ENCODE measurements at regions not wholly inside any gene's neighbourhood (a gene's known extent, or its start where the extent isn't known, plus 50 kb on each side); places are given as distances from the start of the nearest gene placed in this dataset.
"Not testable (repeated sequence)": the region's sequence is repeated elsewhere in the genome, so short reads cannot be mapped to it uniquely, and the experiment has no call there.

DNA sequence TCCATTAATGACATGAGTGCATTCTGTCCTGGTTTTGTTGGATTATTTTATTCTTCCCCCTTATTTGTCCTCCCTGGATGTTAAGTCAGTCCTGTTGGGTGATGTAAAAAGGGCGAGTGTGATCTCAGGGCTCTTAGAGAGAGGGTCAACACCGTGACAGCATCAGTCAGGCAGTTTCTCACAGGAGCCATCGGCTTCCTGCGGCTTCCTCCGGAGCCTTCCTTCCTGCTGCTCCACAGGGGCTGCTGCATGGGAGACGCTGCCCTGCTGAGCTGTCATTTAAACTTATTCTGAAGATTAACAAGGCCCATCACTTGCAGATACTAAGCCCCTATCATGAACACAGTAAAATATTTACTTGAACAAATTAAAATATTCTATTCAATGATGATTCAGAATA, 211.3 kb downstream of the SPATA31A1 start:
- DNase-seq (ENCODE audit: low read depth) = not testable (repeated sequence)

GRCh38 chr9:39567396-39567795, 211.9 kb downstream of the SPATA31A1 start:
- DNase-seq (ENCODE audit: low read depth) = not testable (repeated sequence)

DNA sequence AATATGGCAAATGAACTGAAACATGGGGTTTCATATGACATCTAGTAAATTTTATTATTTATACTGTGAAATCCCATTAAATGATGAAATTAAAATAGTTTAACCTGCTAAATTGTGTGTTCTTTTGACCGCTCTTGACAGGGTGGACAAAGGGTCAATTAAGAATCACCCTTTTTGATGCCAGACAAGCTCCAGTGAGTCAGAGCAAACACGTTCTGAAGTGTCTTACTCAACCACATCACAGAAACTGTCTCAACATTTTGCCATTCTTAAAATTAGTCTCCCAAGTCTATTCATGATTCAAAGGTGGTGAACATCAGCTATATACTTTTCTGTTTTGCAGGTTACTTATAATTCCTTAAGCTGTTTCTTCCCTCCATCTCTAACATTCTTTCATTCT, 213.4 kb downstream of the SPATA31A1 start:
- DNase-seq (ENCODE audit: low read depth) = not testable (repeated sequence)

GRCh38 chr9:39573024-39574022, 217.9 kb downstream of the SPATA31A1 start:
- DNase-seq (ENCODE audit: low read depth) = not testable (repeated sequence)

DNA sequence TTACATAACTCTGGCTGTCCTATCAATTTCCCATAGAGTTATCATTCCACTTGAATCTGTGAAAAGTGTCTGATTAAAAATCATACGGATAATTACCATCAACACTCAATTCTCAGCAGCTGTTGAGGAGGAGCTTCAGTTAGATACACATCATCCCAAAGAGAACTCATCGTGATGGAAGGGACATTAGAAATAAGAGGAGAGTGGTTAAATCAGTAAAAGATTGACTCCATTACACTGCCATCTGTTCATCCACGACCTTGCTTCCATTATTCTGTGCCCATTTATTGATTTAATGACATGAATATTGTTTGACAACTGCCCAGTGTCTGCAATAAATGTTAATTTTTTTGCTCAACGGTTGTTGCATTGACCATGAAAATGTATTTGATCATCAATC, 223.5 kb downstream of the SPATA31A1 start:
- DNase-seq (ENCODE audit: low read depth) = not testable (repeated sequence)

DNA sequence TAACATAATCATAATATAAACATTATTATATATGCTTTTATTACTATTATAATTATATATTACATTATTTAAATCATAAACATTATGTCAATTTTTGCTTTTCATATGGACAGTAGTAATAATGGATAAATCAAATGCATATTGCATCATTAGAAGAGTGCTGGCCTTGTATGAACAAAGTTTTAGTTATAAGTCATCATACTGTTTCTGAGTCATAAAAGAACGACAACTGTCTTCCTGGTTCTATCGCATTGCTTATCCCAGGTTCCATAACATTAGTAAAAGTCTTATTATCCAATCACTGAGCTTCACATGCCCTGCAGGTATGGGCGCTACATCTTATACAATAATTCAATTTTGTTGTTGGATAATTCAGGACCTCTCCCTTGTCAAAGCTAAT, 225.8 kb downstream of the SPATA31A1 start:
- not testable (repeated sequence) for DNase-seq (ENCODE audit: low read depth)

- not testable (repeated sequence) for DNase-seq (ENCODE audit: low read depth)
Measured at GRCh38 chr9:39582677-39583412, 227.4 kb downstream of the SPATA31A1 start.

GRCh38 chr9:39583413-39583747, 227.9 kb downstream of the SPATA31A1 start:
- DNase-seq (ENCODE audit: low read depth) = not testable (repeated sequence)

DNA sequence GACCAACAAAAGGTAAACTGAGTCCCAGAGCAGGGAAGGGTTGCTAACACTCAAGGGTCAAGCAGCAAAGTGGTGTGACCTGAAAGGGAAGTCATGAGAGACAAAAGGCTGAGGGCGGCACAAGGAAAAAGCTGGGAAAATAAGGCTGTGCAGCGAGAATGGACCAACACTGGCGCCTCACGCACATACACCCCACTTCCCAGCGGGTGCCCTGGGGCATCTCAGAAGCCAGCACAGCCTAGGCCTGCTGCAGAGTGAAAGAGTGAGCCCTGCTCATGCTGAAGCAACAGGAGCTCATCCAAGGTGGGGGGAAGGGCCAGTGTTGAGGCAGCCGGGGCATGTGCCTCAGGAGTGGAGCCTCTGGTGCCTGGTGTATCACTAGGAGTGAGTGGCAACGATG, 229.8 kb downstream of the SPATA31A1 start:
- not testable (repeated sequence) for DNase-seq (ENCODE audit: low read depth)

DNA sequence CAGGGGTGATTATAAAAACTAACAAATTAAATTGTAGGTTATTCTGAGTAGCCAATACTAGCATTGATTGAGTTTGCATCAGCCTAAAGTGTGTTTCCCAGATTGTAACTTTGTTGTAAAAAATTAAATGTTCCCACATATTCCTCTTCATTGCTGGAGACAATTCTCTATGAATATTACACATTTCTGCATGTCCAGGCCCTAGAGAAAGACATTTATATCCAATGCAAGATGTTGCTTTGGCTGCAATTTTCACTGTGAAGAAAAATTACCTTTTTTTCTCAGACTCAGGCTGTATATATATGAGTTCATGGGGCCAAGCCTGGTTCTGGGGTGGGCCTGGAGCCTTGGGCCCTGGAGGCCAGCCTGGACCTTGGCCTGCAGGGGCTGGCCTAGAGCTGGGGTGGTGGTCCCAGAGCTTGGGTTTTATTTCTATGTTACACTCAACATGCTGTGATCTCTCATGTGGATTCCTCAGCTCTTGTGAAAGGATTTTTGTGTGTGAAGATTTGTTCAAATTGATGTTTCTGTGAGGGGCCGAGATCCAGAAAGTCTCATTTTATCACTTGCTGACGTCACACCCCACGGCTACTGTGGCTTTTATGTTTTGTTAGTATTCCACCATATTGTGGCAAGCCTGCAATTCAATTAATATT, 232.5 kb downstream of the SPATA31A1 start:
- DNase-seq (ENCODE audit: low read depth) = no peak

- DNase-seq (ENCODE audit: low read depth) = no peak
Measured at GRCh38 chr9:39588500-39589137, 233.2 kb downstream of the SPATA31A1 start.

GRCh38 chr9:39604089-39604488, 248.6 kb downstream of the SPATA31A1 start:
- DNase-seq (ENCODE audit: low read depth) = not testable (repeated sequence)

DNA sequence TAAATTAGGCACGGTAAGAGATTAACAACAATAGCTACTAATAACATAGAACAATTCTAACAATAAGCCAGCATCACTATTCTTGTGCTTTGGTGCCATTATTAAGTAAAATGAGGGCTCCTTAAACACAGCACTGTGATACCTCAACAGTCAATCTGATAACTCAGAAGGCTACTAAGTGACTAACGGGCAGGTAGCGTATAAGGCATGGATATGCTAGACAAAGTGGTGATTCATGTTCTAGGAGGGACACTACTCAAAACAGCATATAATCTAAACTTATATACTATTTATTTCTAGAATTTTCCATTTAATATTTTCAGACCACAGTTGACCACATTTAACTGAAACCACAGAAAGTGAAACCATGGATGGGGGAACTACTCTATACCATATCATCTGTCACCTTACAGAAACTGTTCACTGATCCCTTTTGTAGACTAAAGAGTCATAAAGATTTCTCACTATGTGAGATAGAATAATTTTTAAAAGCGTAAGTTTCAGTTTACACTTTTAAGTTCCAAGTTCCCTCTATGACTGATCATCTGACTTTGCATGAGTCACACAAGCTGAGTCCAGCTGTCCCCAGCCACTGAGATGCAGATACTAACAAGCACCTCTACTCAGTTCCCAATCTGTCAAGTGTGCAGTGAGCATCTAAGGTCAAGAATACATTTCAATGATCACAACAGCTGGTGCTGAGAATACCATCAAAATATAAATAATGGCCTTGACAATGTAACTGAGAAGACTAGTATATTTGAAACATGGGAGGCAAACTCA, 256.2 kb downstream of the SPATA31A1 start:
- not testable (repeated sequence) for DNase-seq (ENCODE audit: low read depth)

DNA sequence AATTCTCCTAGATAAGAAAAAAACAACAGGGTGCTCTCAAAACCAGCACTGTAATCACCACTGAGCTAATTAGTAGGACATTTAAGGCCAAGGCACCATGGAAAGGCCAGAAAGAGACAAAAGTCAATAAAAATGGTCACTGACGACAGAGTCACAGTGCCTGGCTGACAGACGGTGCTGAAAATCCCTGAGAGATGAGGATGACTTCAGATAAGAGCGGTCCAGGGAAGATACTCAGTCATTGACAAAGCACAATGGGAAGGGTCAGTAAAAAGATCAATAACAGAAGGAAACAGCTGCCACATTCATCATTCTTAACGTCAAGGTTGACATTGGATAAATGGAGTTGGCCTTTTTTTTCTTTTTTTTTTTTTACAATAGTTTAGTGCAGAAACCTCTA, 261.0 kb downstream of the SPATA31A1 start:
- DNase-seq (ENCODE audit: low read depth) = not testable (repeated sequence)

DNA sequence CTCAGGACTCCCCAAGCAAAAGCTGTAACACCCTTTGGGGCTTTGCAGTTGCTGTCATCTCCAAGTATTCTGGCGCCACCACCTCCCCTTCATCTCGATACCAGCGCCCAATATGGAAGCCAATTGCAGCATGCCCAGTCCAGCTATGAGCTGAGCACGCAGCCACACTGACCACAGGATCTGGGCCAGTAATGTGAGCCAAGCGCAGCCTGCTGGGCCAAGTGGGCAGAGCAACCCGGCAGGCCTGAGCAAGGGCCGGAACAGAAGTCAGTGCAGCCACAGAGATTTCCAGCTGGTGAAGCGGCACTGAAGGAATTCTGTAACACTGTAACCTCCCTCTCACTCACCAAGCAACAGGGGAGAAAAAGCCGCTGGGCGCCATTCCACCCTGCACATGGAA, 268.6 kb downstream of the SPATA31A1 start:
- DNase-seq (ENCODE audit: low read depth) = not testable (repeated sequence)

DNA sequence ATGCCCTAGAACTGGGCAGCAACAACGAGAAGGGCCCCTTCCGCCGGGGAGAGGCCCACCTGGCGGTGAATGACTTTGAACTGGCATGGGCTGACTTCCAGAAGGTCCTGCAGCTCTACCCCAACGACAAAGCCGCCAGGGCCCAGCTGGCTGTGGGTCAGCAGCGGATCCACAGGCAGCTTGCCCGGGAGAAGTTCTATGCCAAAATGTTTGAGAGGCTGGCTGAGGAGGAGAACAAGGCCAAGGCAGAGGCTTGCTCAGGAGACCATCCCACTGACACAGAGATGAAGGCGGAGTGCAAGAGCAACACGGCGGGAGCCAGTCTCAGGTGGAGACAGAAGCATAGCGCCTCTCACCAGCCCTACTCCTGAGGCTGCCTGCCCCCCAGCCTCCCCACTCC, 276.6 kb downstream of the SPATA31A1 start:
- DNase-seq (ENCODE audit: low read depth) = not testable (repeated sequence)

DNA sequence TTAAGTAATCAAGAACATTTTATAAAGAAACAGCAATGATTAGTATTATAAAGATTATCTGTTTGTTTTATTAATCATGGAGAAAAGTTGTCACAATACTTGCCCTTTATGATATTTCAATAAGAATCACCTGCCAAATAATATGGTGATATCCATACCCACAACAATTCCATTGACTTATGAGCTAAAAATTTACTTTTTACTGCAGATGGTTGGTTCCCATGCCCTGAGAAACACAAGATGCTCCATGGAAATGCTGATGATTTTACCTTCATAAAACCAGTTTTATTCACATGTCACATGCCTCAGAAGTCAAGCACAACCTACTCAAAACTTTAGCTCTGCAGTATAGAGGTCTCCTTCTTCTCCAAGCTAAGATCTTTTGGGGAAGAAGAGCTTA, 293.6 kb downstream of the SPATA31A1 start:
- DNase-seq (ENCODE audit: low read depth) = not testable (repeated sequence)

DNA sequence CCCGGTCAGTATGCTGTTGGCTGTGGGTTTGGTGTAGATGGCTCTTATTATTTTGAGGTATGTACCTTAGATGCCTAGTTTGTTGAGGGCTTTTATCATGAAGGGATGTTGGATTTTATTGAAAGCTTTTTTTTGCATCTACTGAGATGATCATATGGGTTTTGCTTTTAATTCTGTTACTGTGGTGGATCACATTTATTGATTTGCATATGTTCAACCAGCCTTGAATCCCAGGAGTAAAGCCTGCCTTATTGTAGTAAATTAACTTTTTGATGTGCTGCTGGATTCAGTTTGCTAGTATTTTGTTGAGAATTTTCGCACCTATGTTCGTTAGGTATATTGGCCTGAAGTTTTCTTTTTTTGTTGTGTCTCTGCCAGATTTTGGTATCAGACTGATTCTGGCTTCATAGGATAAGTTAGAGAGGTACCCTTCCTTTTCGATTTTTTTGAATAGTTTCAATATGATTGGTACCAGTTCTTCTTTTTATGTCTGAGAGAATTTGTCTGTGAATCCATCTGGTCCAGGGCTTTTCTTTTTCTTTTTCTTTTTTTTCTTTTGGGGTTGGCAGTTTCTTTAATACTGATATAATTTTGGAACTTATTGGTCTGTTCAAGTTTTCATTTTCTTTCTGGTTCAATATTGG, 301.6 kb downstream of the SPATA31A1 start:
- not testable (repeated sequence) for DNase-seq (ENCODE audit: low read depth)

GRCh38 chr9:39663020-39663419, 307.6 kb downstream of the SPATA31A1 start:
- DNase-seq (ENCODE audit: low read depth) = not testable (repeated sequence)

GRCh38 chr9:39663713-39664112, 308.2 kb downstream of the SPATA31A1 start:
- not testable (repeated sequence) for DNase-seq (ENCODE audit: low read depth)

Measured in stimulated activated CD8-positive, alpha-beta memory T cell treated with anti-CD3 and anti-CD28 coated beads, Interleukin-12 subunit alpha, Interleukin-12 subunit beta, amount 100 ng/mL, for 1 hour (primary cell).